ENCODE measurements at regions not wholly inside any gene's neighbourhood (a gene's known extent, or its start where the extent isn't known, plus 50 kb on each side); places are given as distances from the start of the nearest gene placed in this dataset.

- TF ChIP-seq CTCF (IDR thresholded peaks at IDR 0.05) = no peak
- no peak for TF ChIP-seq EZH2 (IDR thresholded peaks at IDR 0.05; ENCODE audit: borderline replicate concordance, insufficient read depth, low read depth, low read length, poor library complexity, severe bottlenecking)
Observed at GRCh38 chr1:235022981-235023710, 105.5 kb downstream of the TOMM20 start.
